ENCODE measurements at regions not wholly inside any gene's neighbourhood (a gene's known extent, or its start where the extent isn't known, plus 50 kb on each side); places are given as distances from the start of the nearest gene placed in this dataset.

DNA sequence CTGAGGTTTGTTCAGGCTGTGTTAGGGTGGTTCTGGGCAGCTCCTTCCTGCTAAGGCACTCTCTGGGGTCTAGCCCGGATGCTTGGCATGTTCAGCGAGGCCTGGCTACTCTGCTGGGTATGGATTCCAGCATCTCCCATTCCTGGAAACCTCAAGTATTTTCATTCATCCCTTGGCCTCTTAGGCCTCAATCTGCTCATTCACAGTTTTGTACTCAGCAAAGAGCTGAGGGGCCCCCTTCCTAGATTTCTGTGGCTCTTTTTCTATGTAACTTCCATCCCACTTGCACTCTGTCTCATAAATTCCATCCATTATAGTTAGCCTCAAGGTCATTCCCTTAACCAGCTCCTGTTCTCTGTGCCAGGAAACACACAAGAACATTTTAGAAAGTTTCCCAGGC, 798.8 kb upstream of the HS6ST1 start:
- no peak for DNase-seq

DNA sequence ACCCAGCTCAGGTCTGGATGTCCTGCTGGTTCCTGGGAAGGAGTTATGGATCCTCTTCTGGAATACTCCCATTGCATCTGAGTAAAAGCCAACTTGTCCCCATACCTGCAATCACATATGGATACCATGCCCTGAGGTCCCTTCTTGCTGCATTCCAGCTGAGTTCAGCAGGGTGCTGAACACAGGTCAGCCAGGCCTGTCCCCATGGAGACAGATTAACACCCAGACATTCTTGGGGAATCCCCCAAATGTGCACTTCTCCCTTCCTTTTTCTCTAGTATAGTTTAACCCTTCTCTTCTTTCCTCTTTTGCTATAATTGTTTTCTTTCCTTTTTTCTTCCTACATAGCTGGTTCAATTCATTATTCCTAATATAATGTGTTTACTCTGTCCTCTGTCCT, 799.6 kb upstream of the HS6ST1 start:
- DNase-seq = no peak

DNA sequence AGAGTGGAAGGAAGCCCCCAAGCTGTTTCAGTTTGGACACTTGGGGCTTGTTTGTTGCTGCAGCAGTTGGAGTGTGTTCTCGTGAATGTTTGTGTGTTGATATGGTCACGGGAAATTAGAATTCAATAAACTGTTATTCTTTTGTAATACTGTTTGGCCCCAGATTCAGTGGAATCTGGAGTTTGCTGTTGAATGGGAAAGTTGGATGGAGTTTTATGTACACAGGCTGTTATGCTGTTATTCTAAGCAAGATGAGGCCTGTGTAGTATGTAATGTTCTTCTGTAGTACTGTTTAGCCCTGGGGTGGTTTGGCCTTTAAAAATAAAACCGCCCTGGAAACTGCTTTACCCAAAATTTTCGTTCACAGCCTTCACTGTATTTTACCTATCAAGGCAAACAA, 810.4 kb upstream of the HS6ST1 start:
- DNase-seq = no peak

DNA sequence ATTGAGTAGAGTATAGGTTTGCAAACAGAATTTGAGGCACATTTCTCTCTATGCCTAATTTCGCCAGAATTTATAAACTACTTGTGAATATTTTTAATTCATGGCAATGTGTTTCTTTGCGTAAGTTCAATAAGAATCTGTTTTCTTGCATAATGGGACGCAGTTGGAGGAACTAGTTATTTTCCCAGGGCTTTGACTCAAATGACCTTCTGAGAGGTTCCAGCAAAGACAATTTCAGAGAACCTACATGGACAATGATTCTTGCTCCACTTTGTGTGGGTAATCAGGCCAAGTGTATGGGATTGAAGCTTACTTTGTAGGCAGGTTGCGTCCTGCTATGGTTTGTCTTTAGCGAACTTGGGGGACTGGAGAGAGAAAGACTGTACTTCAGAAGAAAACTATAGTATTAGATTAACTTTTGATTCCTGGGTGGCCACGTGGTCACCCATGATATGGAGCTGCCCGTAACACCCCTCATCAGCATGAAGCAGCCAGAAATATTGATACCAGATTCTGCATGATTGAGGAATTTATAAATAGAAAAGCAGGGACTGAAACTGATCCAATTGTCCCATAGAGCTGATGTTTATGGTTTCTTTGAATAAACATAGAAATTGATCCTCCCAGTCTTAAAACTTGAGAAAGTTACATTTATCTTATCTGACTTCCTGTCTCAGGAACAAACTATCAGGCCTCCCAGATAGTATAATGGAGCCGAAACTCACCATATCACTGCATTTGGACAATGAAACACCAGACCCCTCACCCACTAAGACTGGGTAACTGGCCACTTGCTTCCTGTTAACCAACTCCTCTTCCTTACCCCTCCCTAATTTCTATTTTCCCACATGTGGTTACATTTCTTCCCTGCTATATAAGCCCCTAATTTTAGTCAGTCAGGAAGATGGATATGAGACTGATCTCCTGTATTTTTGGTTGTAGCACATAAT, 815.3 kb upstream of the HS6ST1 start:
- no peak for DNase-seq

DNA sequence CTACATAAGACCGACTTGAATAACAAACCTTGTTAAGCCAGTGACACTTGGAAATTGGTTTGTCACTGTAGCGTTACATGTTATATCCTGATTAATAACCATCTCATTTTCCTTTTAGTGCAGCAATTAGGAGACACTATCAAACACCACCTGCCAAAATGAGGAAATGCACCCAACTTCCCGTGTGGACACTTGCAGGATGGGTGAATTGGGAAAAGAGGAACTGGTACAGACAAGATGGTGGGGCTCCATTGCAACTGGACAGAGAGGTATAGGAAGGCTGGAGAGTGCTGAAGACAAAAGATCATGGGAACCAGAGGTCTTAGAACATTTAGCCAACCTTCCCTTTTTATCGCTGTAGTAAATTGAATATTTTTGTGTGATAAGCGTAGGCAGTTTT, 816.3 kb upstream of the HS6ST1 start:
- no peak for DNase-seq

DNA sequence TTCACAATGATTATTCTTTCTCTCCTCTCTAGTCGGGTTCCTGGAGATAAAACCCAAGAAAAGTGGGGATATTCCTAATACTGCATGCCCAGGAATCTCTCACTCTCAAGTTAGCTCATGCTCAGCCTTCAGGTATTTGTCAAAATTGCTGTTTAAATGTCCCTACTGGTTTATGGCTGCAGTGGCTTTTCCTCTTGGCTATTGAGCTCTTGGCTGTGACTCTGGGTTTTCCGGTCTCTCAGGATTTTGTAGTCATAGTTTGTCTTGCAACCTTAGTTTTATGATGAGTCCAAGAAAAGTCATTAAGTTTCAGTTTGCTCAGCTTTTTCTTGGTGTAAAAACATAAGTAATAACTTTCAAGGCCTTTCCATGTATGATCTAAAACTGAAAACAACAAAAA, 820.7 kb upstream of the HS6ST1 start:
- no peak for DNase-seq

DNA sequence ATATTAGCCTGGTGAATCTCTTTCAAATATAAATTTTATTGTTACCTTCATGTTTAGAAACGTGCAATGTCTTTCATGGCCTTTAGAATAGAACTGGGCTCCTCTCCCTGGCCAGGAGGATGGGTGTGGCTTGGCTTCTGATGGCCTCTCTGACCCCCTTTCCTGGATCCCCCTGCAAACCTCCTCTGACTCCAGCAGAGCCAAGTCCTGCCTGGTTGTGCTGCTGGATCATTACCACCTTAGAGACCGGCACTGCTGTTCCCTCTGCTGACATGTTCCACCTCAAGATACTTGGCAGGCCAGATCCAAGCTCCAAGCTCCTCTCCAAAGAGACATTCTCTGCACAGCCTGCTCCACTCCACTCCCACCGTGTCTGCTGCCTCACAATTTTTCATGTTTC, 823.8 kb upstream of the HS6ST1 start:
- DNase-seq = no peak

DNA sequence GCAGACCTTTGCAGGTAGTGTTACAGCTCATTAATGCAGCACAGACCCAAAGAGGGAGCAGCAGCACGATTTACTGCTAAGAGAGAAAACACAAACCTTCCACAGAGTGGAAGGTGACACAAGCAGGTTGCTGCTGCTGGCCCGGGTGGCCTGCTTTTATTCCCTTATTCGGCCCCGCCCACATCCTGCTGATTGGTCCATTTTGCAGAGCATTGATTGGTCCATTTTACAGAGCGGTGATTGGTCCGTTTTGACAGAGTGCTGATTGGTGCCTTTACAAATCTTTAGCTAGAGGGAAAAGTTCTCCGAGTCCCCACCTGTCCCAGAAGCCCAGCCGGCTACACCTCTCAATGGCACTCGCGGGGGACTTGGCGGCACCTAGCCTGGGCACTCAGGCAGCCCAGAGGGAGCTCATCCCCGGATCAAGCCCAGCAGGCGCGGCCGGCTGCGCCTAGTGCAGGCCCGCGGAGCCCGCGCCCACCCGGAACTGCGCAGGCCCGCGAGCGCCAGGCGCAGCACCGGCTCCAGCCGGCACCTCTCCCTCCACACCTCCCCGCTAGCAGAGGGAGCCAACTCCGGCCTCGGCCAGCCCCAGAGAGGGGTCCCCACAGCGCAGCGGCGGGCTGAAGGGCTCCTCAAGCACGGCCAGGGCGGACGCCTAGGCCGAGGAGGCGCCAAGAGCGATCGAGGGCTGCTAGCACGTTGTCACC, 825.6 kb upstream of the HS6ST1 start:
- DNase-seq = no peak

DNA sequence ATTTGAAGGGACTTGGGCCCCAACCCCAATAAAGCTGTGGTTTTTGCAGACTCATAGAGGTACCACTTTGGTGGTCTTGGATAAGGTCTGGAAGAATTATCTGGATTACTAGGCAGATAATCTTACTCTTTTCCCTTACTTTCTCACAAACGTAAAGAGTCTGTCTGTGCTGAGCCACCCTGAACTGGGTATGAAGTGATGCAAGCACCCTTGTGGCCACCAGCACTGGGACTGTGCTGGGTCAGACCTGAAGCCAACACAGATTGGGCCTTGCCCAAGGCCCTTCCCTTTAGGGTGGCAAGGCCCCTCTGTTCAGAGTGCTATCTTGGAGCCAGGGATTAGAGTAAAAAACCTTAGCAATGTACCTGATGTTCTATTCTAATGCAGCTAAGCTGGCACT, 827.0 kb upstream of the RAB6C start:
- DNase-seq = no peak

DNA sequence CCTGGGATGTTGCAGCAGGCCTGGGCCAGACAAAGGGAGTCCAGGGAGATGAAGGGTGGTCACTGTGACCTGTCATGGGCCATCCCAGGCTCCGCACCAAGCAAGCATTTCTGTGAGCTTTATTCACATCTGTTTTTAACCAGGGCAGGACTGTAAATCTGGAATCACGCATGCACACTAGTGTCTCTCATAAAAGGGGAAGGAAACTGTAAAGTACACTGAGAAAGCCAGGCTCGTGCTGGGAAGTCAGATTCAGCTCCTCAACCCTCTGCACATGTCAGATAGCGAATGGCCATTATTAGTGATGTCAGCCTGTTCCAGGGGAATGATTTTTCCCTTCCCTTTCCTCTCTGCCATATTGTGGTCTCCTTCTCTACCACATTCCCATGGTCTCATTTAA, 818.6 kb upstream of the RAB6C start:
- DNase-seq = no peak

DNA sequence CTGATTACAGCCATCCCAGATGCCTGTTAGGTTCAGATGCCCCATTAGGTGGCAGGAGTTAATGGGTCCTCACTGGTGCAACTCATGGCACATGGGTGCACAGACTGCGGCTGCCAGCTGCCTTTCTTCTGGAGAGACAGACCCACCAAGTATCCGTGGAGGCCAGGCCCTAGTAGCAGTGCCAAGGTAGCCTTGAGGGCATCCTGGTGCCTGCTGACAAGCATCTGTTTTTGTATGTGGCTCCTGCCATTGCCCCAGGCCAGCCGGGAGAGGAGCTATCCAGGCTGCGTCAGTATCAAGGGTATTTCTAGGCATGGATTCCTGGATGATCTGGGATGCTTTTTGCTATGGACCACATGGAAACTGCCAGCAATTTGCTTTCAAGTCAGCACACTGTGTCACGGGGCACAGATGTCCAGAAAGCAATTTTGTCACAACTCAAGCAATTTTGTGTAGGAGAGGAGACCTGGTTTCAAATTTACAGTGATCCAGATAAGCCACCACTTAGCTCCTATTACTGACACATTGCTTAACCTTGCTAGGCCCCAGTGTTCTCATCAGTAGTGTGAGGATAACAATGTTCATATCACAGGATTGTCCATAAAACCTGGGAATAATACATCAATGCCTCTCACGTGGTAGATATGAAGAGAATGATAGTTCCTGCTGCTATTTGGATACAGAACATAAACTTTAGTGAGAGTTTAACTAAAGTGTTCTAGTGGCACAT, 815.1 kb upstream of the RAB6C start:
- no peak for DNase-seq

DNA sequence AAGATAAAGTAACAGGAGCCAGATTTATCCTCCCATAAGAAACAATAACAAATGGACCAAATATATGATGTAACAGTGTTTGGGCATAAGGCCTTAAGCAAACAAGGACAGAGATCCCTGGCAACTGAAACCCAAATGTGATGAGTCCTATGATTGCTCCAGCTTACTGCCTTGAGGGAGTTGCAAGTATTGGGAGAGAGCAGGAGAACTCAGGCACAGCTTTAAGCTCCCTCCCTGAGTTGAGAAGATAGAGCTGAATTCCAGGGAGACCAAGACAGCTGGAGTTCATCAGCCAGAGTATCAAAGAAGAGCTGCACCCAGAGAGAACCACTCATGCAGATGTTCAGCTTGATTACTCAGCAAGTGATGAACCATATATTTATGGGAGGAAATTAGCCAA, 814.5 kb upstream of the RAB6C start:
- DNase-seq = no peak

DNA sequence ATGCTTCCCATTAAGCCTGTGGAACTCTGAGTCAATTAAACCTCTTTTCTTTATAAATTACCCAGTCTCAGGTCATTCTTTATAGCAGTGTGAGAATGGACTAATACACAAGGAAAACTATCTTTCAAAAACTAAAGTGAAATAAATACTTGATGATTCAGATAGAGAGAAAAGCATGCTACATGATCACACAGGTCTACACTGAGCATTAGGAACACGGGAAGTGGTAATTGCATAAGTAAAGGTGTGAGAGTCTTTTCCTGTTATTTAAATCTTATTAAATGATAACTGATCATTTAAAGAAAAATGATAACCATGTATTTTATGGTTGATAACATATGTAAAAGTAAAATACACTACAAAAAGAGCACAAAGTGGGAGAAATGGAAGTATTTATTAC, 812.0 kb upstream of the RAB6C start:
- no peak for DNase-seq

DNA sequence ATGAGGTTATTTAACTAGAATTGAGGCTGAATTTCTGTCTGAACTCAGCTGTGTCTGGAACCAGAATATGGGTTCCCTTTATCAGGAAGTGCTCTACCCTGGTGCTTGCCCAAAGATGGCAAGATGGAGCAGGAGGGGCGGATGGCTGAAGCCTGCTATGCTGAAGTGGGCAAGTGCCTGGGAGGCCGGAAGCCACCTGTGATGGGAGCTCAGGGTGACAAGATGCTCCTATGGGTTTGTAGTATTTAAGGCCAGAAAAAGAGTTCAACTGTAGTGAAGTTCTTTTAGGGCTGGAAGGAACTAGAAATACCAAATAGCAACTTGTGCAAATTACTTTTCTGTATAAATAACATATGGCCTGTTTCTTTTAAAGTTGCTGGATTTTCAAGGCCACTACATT, 808.9 kb upstream of the RAB6C start:
- no peak for DNase-seq

DNA sequence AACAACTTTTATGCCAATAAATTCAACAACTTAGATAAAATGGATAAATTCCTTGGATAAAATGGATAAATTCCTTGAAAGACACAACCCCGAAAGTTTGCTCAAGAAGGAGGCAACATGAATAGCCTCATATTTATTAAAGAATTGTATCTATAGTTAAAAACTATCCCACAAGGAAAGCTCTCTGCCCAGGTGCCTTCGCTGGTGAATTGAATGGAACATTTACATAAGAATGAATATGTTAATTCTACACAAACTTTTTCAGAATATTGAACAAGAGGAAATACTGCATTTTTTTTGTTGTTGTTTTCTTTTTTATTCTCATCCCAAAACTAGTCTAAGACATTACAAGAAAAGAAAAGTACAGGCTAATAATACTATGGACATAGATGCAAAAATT, 805.3 kb upstream of the RAB6C start:
- no peak for DNase-seq

DNA sequence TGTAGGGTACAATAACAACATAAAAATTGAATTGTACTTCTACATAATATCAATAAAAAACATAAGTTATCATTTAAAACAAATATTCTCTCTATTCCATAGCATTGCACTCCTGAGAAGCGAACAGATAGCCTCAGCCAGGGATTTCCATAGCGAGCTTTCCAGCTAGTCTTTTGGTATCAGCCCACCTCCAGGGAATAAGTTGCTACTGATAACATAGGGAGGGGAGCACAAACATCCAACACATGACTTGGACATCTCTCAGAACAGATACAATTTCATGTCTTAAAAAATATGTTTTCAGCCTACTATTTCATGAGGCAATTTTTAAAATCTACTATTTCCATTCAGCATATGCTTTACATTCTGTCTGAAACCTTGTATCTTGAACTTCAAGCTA, 804.4 kb upstream of the RAB6C start:
- no peak for DNase-seq

DNA sequence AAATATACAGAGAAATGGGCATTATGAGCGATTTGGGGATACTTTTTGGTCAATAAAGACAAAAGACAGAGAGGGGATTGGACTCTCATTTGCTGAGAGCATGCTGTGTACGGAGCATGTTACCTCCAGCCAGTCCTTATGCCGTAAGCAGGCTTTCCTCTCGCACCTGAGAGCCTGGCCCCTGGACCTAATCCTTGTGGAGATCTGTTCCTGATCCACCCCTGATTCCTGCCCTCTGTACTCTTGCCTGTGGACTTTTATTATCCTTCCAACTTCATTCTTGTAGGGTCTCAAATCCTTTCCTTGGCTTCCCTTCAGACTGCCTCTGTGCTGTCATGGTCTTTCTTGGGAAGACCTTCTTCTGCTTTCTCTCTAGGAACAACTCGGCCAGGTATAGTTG, 803.1 kb upstream of the RAB6C start:
- no peak for DNase-seq

DNA sequence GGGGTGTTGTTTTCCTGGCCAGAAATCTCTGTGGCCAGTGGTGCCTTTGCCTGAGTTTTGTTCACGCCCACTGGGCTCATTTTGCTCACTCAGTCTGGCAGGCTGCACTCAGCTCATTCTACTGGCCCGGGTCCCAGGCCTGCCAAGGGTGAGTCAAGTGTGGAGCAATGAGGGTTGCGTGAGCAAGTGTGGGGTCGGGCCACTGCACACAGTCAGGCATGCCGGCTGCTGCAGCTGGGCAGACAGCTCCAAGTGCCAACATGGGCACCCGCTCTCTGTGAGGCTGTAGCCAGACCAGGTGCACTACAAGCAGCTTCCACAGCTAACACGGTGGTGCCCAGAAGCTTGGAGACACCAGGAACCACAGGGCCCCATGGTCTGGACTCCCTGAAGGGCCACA, 801.1 kb upstream of the RAB6C start:
- DNase-seq = no peak

DNA sequence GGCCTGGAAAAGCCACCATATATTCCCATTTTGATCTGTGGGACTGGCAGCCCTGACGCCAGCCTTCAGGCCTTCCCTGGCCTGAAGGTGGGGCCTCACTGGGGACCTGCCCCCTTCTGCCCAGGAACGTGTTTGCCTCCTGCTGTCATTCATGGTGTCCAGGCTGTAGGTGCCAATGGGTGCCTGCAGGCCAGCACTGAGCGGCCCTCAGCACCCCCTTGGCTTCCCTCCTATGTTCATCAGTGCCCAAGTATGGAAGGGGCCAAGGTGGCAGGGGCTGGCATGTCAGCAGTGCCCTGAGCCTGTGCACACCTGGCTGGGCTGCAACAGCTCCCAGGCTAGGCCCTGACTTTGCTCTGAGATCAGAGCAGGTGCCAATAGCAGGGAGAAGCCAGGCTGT, 800.3 kb upstream of the RAB6C start:
- DNase-seq = no peak

DNA sequence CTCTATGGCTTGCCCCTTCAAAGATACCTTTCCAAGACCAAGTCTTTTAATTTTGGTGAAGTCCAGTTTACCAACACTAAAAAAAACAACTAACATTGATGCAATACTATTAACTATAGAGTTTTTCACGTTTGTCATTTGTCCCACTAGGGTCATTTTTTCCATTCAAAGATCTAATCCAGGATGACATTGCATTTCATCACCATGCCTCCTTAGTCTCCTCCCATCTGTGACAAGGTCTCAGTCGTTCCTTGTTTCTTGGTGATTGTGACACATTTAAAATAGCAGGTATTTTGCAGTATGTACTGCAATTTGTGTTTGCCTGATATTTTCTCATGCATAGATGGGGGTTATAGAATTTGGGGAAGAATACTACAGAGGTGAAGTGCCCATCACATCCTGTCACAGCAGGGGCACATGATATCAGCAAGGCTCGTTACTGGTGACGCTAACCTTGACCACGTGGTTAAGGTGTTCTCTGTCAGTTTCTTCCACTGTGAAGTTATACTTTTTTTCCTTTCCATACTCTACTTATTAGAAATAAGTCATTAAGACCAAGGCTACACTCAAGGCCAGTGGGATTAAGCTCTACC, 799.2 kb upstream of the RAB6C start:
- no peak for DNase-seq

DNA sequence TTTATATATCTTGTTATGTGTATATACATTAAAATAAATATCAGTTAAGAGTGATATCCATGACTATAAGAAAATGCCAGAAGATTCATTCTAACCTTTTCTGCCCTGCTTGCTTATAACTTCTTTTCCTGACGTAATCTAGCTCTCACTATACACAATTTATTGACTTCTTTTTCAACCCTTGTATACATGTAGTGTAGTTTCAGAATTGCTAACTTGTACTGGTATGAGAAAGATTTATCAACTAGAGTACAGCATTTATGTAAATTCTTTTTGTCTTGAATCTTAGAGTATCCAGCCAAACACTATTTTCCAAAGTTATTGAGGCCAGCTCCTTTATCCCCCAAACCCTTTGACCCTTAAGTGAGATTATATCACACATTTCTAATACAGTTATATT, 798.0 kb upstream of the RAB6C start:
- DNase-seq = no peak

DNA sequence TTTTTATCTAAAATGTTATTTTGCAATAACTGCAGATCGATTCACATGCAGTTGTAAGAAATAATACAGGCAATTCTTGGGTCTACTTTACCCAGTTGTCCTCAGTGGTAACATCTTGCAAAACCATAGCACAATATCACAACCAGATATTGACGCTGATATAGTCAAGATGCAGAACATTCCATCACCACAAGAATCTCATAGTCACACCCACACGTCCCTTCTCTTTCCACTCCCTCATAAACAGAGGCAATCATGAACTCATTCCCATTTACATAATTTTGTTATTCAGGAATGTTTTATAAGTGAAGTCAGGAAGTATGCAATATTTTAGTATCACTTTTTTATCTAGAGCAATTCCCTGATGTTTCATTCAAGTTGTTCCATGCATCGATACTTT, 797.5 kb upstream of the RAB6C start:
- no peak for DNase-seq

DNA sequence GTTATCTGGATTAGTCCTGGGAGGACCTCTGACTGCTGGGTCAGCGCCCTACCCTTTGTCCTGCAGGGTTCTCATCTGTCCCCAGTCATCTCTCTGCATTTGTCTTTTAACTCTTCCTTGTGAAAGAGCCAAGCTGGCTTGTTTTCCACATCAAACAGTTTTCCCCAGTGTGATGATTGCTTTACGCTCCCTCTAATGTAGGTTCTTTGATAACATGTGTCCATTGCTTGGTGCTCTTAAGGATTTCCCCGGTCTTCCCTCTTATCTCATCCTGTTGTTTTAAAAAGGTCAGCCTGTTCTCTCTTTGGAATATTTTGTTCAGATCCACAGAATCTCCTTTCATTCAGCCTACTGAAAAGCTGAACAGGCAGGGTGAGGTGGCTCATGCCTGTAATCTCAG, 792.1 kb upstream of the RAB6C start:
- DNase-seq = no peak

DNA sequence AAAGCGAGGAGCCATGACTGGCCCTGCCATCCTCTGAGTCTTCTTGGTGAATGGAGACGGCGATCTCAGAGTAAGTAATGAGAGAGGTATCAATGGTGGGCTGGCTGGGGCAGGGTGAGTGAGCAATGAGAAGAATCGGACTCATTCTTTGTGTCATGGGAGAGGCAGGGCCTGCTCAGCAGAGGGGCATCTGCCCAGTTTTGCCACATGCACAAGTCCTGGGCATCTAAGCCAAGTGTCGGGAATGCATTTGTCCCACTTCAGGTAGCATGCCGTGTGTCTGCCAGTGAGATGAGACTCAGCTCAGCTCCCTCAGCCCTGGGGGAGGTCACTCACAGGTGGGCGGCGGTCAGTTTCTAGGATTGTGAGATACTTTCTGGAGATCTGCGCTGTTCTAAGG, 791.0 kb upstream of the RAB6C start:
- DNase-seq = no peak
